ENCODE measurements at regions not wholly inside any gene's neighbourhood (a gene's known extent, or its start where the extent isn't known, plus 50 kb on each side); places are given as distances from the start of the nearest gene placed in this dataset.
A peak's percentile ranks its signal among the peaks of the same experiment; 100 is the strongest.

DNA sequence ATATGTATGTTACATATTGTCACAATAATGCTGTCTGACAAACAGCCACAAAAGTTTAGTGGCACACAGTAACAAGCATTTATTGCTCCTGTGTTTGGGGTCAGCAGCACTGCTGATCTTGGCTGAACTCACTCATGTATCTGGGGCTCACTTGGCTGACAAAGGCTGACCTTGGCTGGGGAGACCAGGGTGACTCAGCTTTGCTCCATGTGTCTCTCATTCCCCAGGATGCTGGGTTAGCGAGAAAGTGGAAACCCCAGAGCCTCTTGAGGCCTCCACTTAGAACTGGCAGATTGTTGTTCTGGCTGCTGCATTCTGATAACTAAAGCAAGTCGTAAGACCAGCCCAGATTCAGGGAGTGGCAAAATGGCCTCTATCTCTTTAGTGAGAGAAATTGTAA lies 217.3 kb upstream of the HABP2 start:
- FAIRE-seq (no peak), DNase-seq (ENCODE audit: insufficient read length, low spot score) (peak; percentile 9)
- no peak for TF ChIP-seq POLR2A (IDR thresholded peaks at IDR 0.05; ENCODE audit: low read depth, low read length)

DNA sequence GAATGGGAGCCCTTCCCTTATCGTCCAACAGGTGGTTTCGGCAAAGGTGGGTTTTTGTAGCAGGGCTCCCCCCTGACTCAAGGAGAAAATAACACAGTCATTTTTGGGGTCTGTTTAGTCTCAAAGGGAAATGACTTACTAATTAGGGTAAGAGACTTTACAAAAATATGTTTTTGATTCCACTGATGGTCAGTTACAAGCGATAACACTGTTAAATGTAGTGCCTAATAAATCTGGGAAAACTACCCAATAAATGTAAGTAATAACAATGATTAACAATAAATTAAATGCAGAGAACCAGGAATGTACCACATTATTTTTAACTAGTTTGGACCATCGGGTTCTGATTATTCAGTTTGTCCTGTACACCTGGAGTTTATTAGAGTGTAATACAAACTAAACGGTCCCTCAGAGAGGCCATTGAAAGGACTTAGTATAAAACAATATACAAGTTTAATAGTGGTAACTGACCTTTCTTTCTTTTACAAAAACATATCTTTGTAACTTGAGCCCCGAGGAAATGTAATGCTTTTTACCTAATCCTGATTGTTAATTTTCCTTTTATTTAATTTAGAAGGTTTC lies 216.2 kb upstream of the HABP2 start:
- TF ChIP-seq POLR2A (IDR thresholded peaks at IDR 0.05; ENCODE audit: low read depth, low read length), result no peak
- FAIRE-seq (no peak), DNase-seq (ENCODE audit: insufficient read length, low spot score) (no peak)

DNA sequence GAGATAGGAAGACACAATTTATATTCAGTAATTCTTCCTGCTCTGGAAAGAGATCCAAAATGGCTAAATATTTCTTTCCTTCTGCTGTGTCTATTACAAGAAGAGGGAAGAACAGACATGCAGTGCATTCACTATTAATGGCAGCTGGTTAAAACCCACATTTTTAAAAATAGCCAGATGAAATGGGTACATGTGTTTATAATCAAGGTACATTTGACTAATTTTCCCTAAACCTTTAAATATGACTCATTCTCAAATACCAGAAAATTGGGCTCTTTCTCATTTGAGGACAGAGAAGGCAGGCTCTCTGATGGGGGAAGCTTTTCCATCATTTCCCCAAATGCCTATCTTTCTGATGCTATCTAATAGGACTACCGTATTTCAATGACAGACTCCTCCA lies 215.7 kb upstream of the HABP2 start:
- DNase-seq (ENCODE audit: insufficient read length, low spot score), result no peak
- no peak for TF ChIP-seq POLR2A (IDR thresholded peaks at IDR 0.05; ENCODE audit: low read depth, low read length)
- FAIRE-seq, result no peak

DNA sequence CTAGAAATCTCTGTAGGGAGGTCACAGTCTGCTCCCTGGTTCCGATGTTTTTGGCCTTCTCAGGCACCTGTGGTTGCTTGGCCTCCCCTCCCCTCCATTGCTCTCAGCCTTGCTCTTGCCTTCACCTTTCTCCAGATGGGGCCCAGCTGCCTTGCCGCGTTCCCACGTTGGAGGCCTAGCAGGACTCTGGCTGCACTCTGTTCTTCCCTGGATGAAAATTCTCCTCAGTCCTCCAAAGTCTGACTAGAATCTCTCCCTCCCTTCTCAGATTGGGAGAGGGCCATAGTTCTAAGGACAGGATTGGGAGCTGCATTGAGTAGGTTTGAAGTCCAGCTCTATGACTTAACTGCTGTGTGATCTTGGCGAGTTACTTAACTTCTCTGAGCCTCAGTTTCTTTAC lies 213.7 kb upstream of the HABP2 start:
- FAIRE-seq (no peak), DNase-seq (ENCODE audit: insufficient read length, low spot score) (no peak)
- TF ChIP-seq POLR2A (IDR thresholded peaks at IDR 0.05; ENCODE audit: low read depth, low read length), result no peak

DNA sequence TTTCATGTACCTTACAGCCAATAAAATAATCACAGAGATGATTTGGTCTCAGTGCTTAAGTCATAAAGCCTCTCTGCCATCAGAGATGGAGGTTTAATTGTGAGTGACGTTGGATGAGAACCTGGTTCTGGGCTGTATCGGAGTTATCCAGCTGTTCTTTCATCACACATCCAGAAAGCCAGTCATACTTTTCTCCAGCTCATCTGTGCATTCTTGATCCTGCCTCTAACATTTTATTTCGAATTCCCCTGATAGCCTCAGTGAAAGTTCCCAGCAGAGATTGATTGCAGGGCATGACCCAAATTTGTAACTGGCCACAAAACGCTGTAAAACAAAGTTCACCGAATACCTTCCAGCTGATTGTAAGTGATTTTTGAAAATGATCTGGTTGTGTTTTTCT lies 212.6 kb upstream of the HABP2 start:
- no peak for TF ChIP-seq POLR2A (IDR thresholded peaks at IDR 0.05; ENCODE audit: low read depth, low read length)
- DNase-seq (ENCODE audit: insufficient read length, low spot score) (no peak), FAIRE-seq (no peak)

DNA sequence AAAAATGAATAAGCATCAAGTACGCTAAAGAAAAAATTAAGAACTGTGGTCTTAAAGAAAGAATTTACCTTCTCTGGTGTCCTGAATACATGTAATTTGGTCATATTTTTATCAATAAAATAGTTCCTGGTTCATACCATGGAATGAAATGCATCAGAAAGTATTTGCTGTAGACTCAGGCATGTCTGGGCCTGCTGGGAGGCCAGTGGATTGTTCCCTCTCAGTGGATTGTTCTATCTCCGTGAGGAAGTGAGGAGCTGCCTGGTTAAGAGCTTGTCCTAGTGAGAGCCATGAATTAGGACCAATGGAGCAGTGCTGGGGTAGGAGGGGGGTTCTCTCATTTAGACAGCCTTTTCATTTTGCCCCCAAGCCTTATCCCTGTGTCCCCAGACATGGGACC lies 211.7 kb upstream of the HABP2 start:
- no peak for TF ChIP-seq POLR2A (IDR thresholded peaks at IDR 0.05; ENCODE audit: low read depth, low read length)
- no peak for DNase-seq (ENCODE audit: insufficient read length, low spot score)
- FAIRE-seq, result no peak

DNA sequence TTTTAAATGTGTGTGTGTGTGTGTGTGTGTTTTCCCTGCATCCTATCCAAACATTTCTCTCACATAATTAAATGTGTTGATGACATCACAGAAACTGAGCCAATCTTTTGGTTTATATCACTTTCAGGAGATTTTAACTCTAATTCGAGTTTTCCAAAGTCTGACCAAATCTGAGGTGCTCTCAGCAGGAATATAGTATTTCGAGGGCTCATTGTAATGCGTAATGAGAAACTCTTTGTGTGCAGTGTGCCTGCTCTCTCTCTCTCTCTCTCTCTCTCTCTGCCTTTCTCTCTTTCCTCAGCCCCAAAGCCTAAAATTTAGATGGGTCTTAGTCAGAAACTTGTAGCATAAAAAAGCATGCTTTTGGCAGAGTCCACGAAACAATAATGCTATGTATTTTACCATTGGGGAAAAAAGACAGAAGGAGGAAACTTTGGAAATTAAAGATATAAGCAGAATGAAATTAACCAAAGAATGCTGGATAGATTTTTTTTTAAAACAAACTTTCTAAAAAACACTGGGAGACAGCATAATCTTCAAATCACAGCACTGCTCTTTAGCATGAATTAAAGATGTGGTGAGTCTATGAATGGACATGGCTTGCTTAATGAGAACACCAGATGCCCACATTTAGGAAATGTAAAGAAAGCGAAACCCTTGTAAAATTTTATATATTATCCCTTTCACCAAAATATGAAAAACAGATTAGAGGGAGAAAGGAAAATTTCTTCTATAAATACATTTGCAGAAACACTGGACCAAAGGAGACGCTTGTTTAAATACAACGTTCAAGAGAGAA lies 206.8 kb upstream of the HABP2 start:
- no peak for DNase-seq (ENCODE audit: insufficient read length, low spot score)
- no peak for FAIRE-seq
- TF ChIP-seq POLR2A (IDR thresholded peaks at IDR 0.05; ENCODE audit: low read depth, low read length), result no peak

DNA sequence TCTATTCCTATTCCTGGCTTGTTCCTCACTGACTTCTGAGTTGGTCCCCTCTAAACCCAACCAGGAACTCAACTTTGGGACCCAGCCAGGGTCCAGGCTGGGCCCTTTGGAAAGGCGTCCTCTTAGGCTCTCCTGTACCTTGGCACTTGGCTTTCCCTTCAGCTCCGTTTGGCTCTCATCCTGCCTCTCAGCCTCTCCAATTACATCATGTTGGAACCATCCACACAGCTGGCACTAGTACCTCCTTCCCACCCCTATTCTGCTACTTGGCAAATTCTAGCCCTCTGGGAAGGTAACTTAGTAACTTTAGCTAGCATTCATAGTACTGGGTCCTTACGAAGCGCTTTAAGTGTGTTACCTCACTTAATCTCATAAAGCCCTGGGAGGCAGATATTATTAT lies 205.3 kb upstream of the HABP2 start:
- DNase-seq (ENCODE audit: insufficient read length, low spot score), result no peak
- no peak for TF ChIP-seq POLR2A (IDR thresholded peaks at IDR 0.05; ENCODE audit: low read depth, low read length)
- no peak for FAIRE-seq

DNA sequence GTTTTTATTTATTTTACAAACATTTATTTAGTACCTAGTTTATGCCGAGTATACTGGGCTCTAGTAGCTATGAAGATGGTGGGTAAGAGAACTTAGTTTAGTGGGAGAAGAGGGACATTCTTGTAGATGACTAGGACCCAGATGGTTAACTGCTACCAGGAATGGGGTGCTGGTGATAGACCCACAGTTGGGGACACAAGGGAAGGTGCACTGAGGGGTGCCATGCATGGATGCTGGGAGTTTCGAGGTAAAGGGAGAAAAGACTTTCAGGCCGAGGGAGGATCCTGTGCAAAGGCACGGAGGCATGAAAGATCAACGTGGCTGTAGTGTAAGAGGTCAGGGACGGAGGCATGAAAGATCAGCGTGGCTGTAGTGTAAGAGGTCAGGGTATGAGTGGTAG lies 204.2 kb upstream of the HABP2 start:
- no peak for TF ChIP-seq POLR2A (IDR thresholded peaks at IDR 0.05; ENCODE audit: low read depth, low read length)
- no peak for FAIRE-seq
- no peak for DNase-seq (ENCODE audit: insufficient read length, low spot score)

DNA sequence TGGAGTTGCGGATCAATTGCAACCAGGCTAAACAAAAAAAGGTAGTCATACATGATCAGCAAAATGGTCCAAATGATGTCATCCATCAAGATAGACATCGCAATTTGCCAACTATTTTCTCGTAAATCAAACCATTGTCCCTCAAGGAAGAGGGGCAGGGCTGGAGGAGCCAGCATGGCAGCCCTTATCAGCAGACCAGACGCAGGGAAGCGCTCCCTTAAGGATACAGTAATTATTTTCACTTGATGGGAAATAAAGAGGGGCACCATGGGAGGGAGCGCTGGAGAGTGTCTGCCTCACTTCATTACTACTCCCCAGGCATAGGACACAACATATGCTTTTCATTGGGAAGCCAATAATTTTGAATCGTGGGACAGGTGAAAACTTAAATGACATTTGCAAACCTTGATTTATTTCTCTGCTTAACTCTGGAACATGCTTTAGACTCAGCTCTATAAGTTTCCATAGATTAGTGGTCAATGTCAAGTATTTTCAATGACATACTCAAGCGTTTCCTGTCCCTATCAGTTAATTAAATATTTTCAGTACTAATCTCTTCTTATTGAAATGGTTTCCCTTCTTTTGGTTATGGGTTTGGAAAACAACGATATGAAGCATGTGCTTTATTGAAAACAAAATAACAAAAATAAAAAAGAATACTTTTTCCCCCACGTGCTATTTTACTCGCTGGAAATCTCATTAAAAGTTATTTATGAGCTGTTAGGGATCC lies 202.4 kb upstream of the HABP2 start:
- TF ChIP-seq POLR2A (IDR thresholded peaks at IDR 0.05; ENCODE audit: low read depth, low read length), result no peak
- FAIRE-seq (no peak), DNase-seq (ENCODE audit: insufficient read length, low spot score) (no peak)

DNA sequence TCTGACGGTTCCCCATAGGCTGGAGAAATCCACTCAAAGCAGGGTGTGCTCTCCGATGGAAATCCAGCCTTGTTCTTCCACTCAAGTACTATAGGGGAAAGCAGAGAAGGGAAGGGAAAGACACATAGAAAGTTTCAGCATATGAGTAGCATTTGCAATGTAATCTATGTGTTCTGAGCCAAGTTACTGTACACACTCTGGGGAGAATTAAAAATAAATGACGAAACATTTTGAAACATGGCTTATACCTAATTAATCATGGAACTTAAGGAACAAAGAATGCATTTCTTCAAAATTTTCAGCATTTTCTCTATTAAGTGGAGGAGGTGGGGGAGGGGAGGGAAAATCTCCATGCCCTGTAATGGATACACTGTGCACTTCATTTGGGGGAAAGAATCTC lies 198.1 kb upstream of the HABP2 start:
- no peak for TF ChIP-seq POLR2A (IDR thresholded peaks at IDR 0.05; ENCODE audit: low read depth, low read length)
- DNase-seq (ENCODE audit: insufficient read length, low spot score) (no peak), FAIRE-seq (no peak)

DNA sequence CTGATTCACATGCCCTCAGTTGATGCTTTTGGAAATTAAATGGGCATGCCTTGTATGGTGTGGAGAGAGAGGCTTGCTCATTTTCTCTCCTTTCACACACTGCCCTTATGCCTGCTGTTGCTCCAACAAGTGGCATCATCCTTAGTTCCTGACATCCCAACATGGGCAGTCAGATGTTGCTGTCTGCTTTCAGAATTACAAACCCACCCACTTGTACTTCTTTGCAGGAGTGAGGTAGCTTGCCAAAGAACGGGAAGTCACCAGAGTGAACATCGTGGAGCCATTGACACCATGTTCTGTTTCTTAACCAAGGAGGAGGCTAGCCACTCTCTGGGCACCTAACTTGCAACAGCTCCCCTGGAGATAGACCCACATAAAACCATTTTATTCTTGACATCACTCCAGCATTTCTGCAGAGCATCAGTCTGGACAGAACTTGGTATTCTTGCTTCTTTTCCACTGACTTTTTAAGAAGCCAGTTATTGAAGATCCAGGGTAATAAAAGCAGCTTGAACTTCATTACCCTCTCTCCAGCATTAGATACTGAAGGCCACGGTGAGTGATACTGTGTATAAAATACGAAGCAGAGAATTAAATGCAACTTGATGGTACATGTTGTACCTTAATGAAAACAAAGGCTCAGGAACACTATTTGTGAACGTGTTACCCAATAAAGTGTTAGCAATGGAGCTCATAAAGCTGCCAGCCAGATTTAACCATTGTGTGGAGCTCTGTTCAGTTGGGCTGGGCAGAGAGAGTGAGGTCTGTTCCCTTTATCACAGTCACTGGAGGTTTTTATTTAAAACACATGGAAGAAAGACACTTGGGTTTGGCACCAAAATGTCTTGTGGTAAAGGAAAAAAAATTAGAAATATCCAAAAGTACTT lies 195.8 kb upstream of the HABP2 start:
- no peak for FAIRE-seq
- no peak for DNase-seq (ENCODE audit: insufficient read length, low spot score)
- no peak for TF ChIP-seq POLR2A (IDR thresholded peaks at IDR 0.05; ENCODE audit: low read depth, low read length)

DNA sequence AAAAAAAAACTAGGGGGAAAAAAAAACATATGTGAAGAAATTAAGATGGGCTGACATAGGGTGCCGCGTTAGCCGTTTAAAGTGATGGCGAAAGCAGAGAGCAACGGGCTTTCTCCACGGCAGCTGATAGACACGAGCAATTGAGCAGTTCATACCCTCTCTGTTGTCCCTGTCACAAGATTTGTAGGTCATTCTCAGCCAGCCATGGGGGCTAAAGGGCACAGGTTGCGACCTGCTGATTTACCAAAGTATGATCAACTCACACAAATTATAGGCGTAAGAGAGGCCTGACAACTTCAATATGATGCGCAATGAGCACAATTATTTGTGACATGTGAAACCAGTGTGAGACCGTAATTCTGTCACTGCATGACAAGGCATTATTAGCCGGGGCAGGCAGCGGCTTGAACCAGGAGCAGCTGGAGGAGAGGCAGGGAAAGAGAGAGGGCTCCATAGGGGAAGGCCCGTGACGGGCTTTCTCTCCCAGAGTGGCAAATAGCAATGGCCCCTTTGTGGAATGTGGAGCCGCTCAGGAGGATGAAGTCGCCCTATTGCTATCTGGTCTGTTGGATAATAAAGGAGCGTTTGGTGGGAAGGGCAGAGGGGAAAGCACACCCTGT lies 195.1 kb upstream of the HABP2 start:
- DNase-seq (ENCODE audit: insufficient read length, low spot score) (no peak), FAIRE-seq (no peak)
- no peak for TF ChIP-seq POLR2A (IDR thresholded peaks at IDR 0.05; ENCODE audit: low read depth, low read length)

Data from H54 (cell line).